Neural cell (in vitro differentiated cells): ENCODE measurements at regions not wholly inside any gene's neighbourhood (a gene's known extent, or its start where the extent isn't known, plus 50 kb on each side); places are given as distances from the start of the nearest gene placed in this dataset.

Experiments
- H2AFZ ChIP-seq: fragments of 200-600, 300-800 bp; sonication (generic), shearing (Covaris generic); 2 replicates; pipeline ENCODE4 v1.6.0; 2014; ENCODE audit warnings: low read depth, mild to moderate bottlenecking, antibody characterized with exemption, low read length, moderate library complexity
- H3F3A ChIP-seq: fragments of 200-600 bp; shearing (Covaris generic); 2 replicates; pipeline ENCODE4 v1.6.1; 2016; ENCODE audit warnings: mild to moderate bottlenecking, moderate library complexity, mixed read lengths, antibody characterized with exemption, low read length; ENCODE audit not compliant: insufficient read depth, poor library complexity, severe bottlenecking
- H3K27ac ChIP-seq: fragments of 200-600, 300-800 bp; sonication (generic), shearing (Covaris generic); 2 replicates; pipeline ENCODE4 v1.5.1; 2014; ENCODE audit warnings: mild to moderate bottlenecking, low read length, moderate library complexity
- H3K27me3 ChIP-seq: fragments of 300-800, 200-600 bp; sonication (generic), shearing (Covaris generic); 2 replicates; pipeline ENCODE4 v1.6.0; 2014; ENCODE audit warnings: mild to moderate bottlenecking, low read depth, low read length, moderate library complexity; ENCODE audit not compliant: insufficient read depth
- H3K36me3 ChIP-seq: fragments of 300-800, 200-600 bp; sonication (generic), shearing (Covaris generic); 2 replicates; pipeline ENCODE4 v1.5.1; 2014; ENCODE audit warnings: mild to moderate bottlenecking, antibody characterized with exemption, low read length, moderate library complexity; ENCODE audit not compliant: insufficient read depth
- H3K4me2 ChIP-seq: fragments of 300-800, 200-600 bp; sonication (generic), shearing (Covaris generic); 2 replicates; pipeline ENCODE4 v1.6.0; 2014; ENCODE audit warnings: mild to moderate bottlenecking, low read length
- H3K4me3 ChIP-seq: fragments of 300-800, 200-600 bp; sonication (generic), shearing (Covaris generic); 2 replicates; pipeline ENCODE4 v1.5.1; 2014; ENCODE audit warnings: mild to moderate bottlenecking, low read length, moderate library complexity
- H3K79me2 ChIP-seq: fragments of 200-600 bp; shearing (Covaris generic); replicated peaks from 2 replicates; pipeline ENCODE4 v1.6.0; 2014; ENCODE audit warnings: mild to moderate bottlenecking, low read length, moderate library complexity; ENCODE audit not compliant: insufficient read depth
- H3K9ac ChIP-seq: fragments of 300-800, 200-600 bp; sonication (generic), shearing (Covaris generic); 2 replicates; pipeline ENCODE4 v1.6.1; 2016; ENCODE audit warnings: mild to moderate bottlenecking, low read length, mixed read lengths
- H3K9me2 ChIP-seq: fragments of 200-600 bp; shearing (Covaris generic); 2 replicates; pipeline ENCODE4 v1.6.1; 2016; ENCODE audit warnings: mild to moderate bottlenecking, low read length, mixed read lengths; ENCODE audit not compliant: insufficient read depth
- H3K9me3 ChIP-seq: fragments of 200-600, 300-800 bp; sonication (generic), shearing (Covaris generic); 2 replicates; pipeline ENCODE4 v1.6.1; 2016; ENCODE audit warnings: mild to moderate bottlenecking, mixed run types, low read length, moderate library complexity, mixed read lengths
- H4K20me1 ChIP-seq: fragments of 200-600 bp; shearing (Covaris generic); 2 replicates; pipeline ENCODE4 v1.6.1; 2016; ENCODE audit warnings: mild to moderate bottlenecking, mixed run types; ENCODE audit not compliant: insufficient read depth
- CTCF ChIP-seq: fragments of 450-650 bp; IDR thresholded peaks from 2 replicates; pipeline ENCODE4 v1.5.1; 2014; ENCODE audit warnings: antibody characterized with exemption, mild to moderate bottlenecking, moderate library complexity; ENCODE audit not compliant: poor library complexity, severe bottlenecking
- EP300 ChIP-seq: fragments of 450-650 bp; conservative IDR thresholded peaks from 2 replicates; pipeline ENCODE4 v1.6.1; 2014; ENCODE audit warnings: antibody characterized with exemption, mild to moderate bottlenecking, moderate library complexity; ENCODE audit not compliant: poor library complexity, severe bottlenecking
- EZH2 ChIP-seq: fragments of 200-600, 300-800 bp; shearing (Covaris generic), sonication (generic); IDR thresholded peaks from 2 replicates; pipeline ENCODE4 v1.6.1; 2014; ENCODE audit warnings: antibody characterized with exemption, low read length, borderline replicate concordance, mild to moderate bottlenecking; ENCODE audit not compliant: insufficient read depth, poor library complexity, severe bottlenecking
- MXI1 ChIP-seq: fragments of 450-650 bp; conservative IDR thresholded peaks from 2 replicates; pipeline ENCODE4 v1.6.1; 2014; ENCODE audit warnings: antibody characterized with exemption, mild to moderate bottlenecking; ENCODE audit not compliant: poor library complexity, severe bottlenecking
- POLR2AphosphoS5 ChIP-seq: IDR thresholded peaks from 2 replicates; pipeline ENCODE4 v1.6.1; 2012
- RAD21 ChIP-seq: fragments of 450-650 bp; conservative IDR thresholded peaks from 2 replicates; pipeline ENCODE4 v1.6.1; 2014; ENCODE audit warnings: antibody characterized with exemption, mild to moderate bottlenecking, moderate library complexity
- REST ChIP-seq: IDR thresholded peaks from 2 replicates; pipeline ENCODE4 v1.6.1; 2012; ENCODE audit warnings: borderline replicate concordance
- SMC3 ChIP-seq: fragments of 450-650 bp; conservative IDR thresholded peaks from 2 replicates; pipeline ENCODE4 v1.6.1; 2014; ENCODE audit warnings: antibody characterized with exemption, mild to moderate bottlenecking, moderate library complexity; ENCODE audit not compliant: poor library complexity
- TAF1 ChIP-seq: IDR thresholded peaks from 2 replicates; pipeline ENCODE4 v1.6.1; 2012; ENCODE audit warnings: low read depth

GRCh38 chr16:86977076-86977676 lies 340.0 kb downstream of the C16orf95 start:
- Histone ChIP-seq H3K79me2 (no peaks in the 10 kb centered on the region), H3K27ac (no peak overlapping the region), H3K9me2 (no peaks in the 10 kb centered on the region), H3K4me2 (no peak overlapping the region), H3K4me3 (no peak overlapping the region), H3K9me3 (no peaks in the 10 kb centered on the region), H3F3A (no peaks in the 10 kb centered on the region), H2AFZ (no peak overlapping the region), H3K27me3 (no peaks in the 10 kb centered on the region), H4K20me1 (no peaks in the 10 kb centered on the region), H3K9ac (no peak overlapping the region), H3K36me3 (no peaks in the 10 kb centered on the region)
- TF ChIP-seq CTCF (no peak), RAD21 (no peak), TAF1 (no peak), EP300 (no peak), REST (no peak), MXI1 (no peak), EZH2 (no peak), SMC3 (no peak), POLR2AphosphoS5 (no peak)

GRCh38 chr16:86978445-86979030 lies 338.7 kb downstream of the C16orf95 start:
- Histone ChIP-seq H3K9ac (no peak overlapping the region), H2AFZ (no peak overlapping the region), H3K27me3 (no peaks in the 10 kb centered on the region), H3K79me2 (no peaks in the 10 kb centered on the region), H3K4me3 (no peak overlapping the region), H3K36me3 (no peaks in the 10 kb centered on the region), H3F3A (no peaks in the 10 kb centered on the region), H3K9me3 (no peaks in the 10 kb centered on the region), H3K9me2 (no peaks in the 10 kb centered on the region), H3K27ac (no peak overlapping the region), H3K4me2 (no peak overlapping the region), H4K20me1 (no peaks in the 10 kb centered on the region)
- TF ChIP-seq RAD21 (no peak), EP300 (no peak), SMC3 (no peak), EZH2 (no peak), REST (no peak), TAF1 (no peak), CTCF (no peak), POLR2AphosphoS5 (no peak), MXI1 (no peak)
